ENCODE measurements at regions not wholly inside any gene's neighbourhood (a gene's known extent, or its start where the extent isn't known, plus 50 kb on each side); places are given as distances from the start of the nearest gene placed in this dataset.
"Not testable (repeated sequence)": the region's sequence is repeated elsewhere in the genome, so short reads cannot be mapped to it uniquely, and the experiment has no call there.

GRCh38 chr1:164101802-164102201, 457.2 kb upstream of the PBX1 start:
- Histone ChIP-seq H3K27me3 (ENCODE audit: control insufficient read depth in 1 of 2, insufficient read depth in 2 of 2, low read length in 2 of 2) (no peaks in the 10 kb centered on the region), H3K36me3 (ENCODE audit: insufficient read depth, low read length) (no peaks in the 10 kb centered on the region), H3K9me3 (ENCODE audit: low read length) (no peaks in the 10 kb centered on the region), H3K27ac (ENCODE audit: low read depth, low read length) (no peak overlapping the region), H3K4me3 (ENCODE audit: low read depth in 1 of 2, low read length in 2 of 2) (no peak overlapping the region), H3K4me1 (ENCODE audit: insufficient read depth, low read length) (no peaks in the 10 kb centered on the region), H3K9ac (ENCODE audit: low read length) (no peak overlapping the region)

GRCh38 chr1:164131949-164132348, 427.0 kb upstream of the PBX1 start:
- Histone ChIP-seq H3K36me3 (ENCODE audit: insufficient read depth, low read length) (no peaks in the 10 kb centered on the region), H3K4me1 (ENCODE audit: insufficient read depth, low read length) (no peaks in the 10 kb centered on the region), H3K9ac (ENCODE audit: low read length) (no peak overlapping the region), H3K27ac (ENCODE audit: low read depth, low read length) (no peak overlapping the region), H3K27me3 (ENCODE audit: control insufficient read depth in 1 of 2, insufficient read depth in 2 of 2, low read length in 2 of 2) (no peaks in the 10 kb centered on the region), H3K9me3 (ENCODE audit: low read length) (no peaks in the 10 kb centered on the region), H3K4me3 (ENCODE audit: low read depth in 1 of 2, low read length in 2 of 2) (no peak overlapping the region)

DNA sequence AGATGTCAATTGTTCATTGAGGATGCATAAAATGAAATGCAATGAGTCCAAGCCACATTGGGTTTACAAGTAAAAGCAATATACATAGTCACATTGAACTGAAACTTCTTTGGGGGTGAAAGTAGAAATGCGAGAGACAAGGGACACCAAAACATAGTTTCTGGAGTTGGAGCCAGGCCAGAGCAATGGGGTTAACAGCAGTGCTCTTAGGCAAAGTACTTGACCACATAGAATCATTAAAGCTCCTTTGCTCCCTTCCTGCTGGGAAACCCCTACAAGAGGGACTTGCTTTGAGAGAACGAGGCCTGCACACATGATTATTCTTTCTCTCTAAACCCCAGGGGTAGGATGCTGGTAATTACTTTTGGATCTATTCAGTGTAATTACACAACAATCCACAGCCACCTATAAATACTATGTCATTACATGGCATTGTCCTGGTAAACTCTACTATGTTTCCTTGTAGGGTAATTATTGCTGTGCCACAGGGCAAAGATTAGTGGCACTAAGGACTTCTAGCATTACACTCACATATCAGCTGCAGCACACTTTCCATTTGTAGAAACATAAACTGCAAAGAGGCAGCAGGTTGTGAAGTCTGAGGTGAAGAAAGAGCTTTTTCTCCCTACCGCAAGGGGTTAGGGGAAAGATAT, 421.6 kb upstream of the PBX1 start:
- H3K9ac ChIP-seq (ENCODE audit: low read length), result no peak overlapping the region

DNA sequence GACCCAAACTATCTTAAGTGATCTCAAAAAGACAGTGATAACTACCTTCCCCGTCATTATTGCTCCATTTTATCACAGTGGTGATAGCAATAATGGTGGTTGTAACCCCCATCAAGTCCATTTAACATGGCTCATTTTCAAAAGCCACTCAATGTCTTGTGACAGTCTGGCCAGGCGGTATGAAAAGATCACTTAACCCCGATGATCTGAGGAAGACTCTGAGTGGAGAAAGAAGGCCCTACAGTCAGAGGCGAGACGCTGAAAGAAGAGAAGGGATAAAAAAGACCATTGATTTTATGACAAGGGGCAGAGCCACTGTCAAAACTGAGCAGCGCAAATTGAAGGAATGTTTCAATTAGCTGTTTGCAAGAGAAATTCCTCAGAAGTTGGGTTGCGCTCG, 417.2 kb upstream of the PBX1 start:
- Histone ChIP-seq H3K27ac (ENCODE audit: low read depth, low read length) (no peak overlapping the region), H3K4me1 (ENCODE audit: insufficient read depth, low read length) (no peaks in the 10 kb centered on the region), H3K27me3 (ENCODE audit: control insufficient read depth in 1 of 2, insufficient read depth in 2 of 2, low read length in 2 of 2) (no peaks in the 10 kb centered on the region)

More for the DNA sequence above, 421.6 kb upstream of the PBX1 start:
- no peak overlapping the region for H3K27ac ChIP-seq (ENCODE audit: low read depth, low read length)
- no peaks in the 10 kb centered on the region for H3K9me3 ChIP-seq (ENCODE audit: low read length)
- no peaks in the 10 kb centered on the region for H3K36me3 ChIP-seq (ENCODE audit: insufficient read depth, low read length)
- H3K4me1 ChIP-seq (ENCODE audit: insufficient read depth, low read length), result no peaks in the 10 kb centered on the region
- no peak overlapping the region for H3K4me3 ChIP-seq (ENCODE audit: low read depth in 1 of 2, low read length in 2 of 2)
- H3K27me3 ChIP-seq (ENCODE audit: control insufficient read depth in 1 of 2, insufficient read depth in 2 of 2, low read length in 2 of 2), result no peaks in the 10 kb centered on the region

GRCh38 chr1:164154622-164155021, 404.4 kb upstream of the PBX1 start:
- Histone ChIP-seq H3K9ac (ENCODE audit: low read length) (no peak overlapping the region), H3K27ac (ENCODE audit: low read depth, low read length) (no peak overlapping the region), H3K36me3 (ENCODE audit: insufficient read depth, low read length) (no peaks in the 10 kb centered on the region), H3K4me3 (ENCODE audit: low read depth in 1 of 2, low read length in 2 of 2) (no peak overlapping the region), H3K9me3 (ENCODE audit: low read length) (peaks cover 5% of the 10 kb centered on the region), H3K4me1 (ENCODE audit: insufficient read depth, low read length) (no peaks in the 10 kb centered on the region), H3K27me3 (ENCODE audit: control insufficient read depth in 1 of 2, insufficient read depth in 2 of 2, low read length in 2 of 2) (no peaks in the 10 kb centered on the region)

More for the DNA sequence above, 417.2 kb upstream of the PBX1 start:
- H3K36me3 ChIP-seq (ENCODE audit: insufficient read depth, low read length), result no peaks in the 10 kb centered on the region
- no peak overlapping the region for H3K9ac ChIP-seq (ENCODE audit: low read length)
- no peaks in the 10 kb centered on the region for H3K9me3 ChIP-seq (ENCODE audit: low read length)
- H3K4me3 ChIP-seq (ENCODE audit: low read depth in 1 of 2, low read length in 2 of 2), result no peak overlapping the region

DNA sequence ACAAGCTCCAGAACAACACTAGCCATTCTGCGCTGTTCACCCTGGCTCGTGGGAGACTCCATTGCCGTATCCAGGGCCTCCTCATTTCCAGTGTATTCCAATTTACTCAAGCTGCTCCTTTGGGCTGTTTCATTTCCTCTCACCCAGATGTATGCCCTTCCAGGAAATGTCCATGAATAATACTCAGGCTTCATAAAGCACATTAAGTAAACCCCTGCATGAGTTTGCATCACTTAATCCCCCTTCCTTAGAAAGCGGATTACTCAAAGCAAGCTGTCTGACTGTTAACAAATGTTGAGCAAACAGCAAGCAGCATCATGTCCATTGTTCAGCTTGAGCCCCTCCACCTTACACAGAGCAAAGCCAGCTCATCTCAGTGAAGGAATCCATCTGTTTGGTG, 403.6 kb upstream of the PBX1 start:
- H3K9me3 ChIP-seq (ENCODE audit: low read length), result peaks cover 5% of the 10 kb centered on the region
- H3K27me3 ChIP-seq (ENCODE audit: control insufficient read depth in 1 of 2, insufficient read depth in 2 of 2, low read length in 2 of 2), result no peaks in the 10 kb centered on the region
- no peak overlapping the region for H3K4me3 ChIP-seq (ENCODE audit: low read depth in 1 of 2, low read length in 2 of 2)
- H3K36me3 ChIP-seq (ENCODE audit: insufficient read depth, low read length), result no peaks in the 10 kb centered on the region
- no peak overlapping the region for H3K27ac ChIP-seq (ENCODE audit: low read depth, low read length)
- no peak overlapping the region for H3K9ac ChIP-seq (ENCODE audit: low read length)
- H3K4me1 ChIP-seq (ENCODE audit: insufficient read depth, low read length), result no peaks in the 10 kb centered on the region

DNA sequence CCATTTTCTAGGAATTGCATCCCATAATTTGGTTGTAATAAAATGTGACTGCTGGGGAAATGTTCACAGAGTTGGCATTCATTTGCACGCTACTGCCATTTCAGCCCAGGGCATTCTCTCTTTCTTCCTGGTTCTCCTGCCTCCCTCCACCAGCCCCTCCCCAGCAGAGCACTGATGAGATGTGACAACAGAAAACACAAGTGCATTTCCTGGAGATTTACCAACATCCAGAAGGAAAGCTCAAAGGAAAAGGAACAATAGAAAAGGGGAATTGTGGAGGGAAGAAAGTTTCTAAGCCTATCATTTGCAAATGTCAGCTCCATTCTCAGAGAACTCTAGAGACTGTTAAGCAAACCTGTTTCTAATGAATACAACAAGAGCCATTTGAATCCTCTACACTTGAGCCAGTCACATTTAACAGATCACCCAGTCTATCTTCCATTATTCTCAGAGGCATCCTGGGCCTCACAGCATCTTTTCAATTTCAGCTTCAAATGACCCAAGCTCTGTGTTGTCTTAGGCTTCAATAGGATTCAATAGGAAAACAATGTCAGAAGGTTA, 395.6 kb upstream of the PBX1 start:
- Histone ChIP-seq H3K27me3 (ENCODE audit: control insufficient read depth in 1 of 2, insufficient read depth in 2 of 2, low read length in 2 of 2) (no peaks in the 10 kb centered on the region), H3K4me3 (ENCODE audit: low read depth in 1 of 2, low read length in 2 of 2) (no peak overlapping the region), H3K36me3 (ENCODE audit: insufficient read depth, low read length) (no peaks in the 10 kb centered on the region)

DNA sequence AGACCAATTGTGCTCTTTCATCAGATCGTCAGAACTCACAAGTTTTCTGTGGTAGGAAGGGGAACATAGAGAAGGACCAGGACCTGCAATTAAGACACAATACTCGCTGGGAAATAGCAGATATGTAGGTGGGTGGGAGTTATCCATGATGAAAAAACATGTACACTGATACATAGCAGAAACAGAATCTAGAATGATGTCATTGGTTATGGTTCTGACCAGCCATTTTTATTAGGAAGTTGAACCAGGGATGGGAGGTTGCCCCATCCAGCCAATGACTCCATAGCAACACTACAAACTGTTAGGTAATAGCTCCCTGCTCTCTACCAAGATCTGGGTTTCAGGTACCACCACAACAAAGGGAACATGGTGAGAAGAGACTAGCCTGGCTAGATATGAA, 393.5 kb upstream of the PBX1 start:
- no peaks in the 10 kb centered on the region for H3K27me3 ChIP-seq (ENCODE audit: control insufficient read depth in 1 of 2, insufficient read depth in 2 of 2, low read length in 2 of 2)
- no peaks in the 10 kb centered on the region for H3K36me3 ChIP-seq (ENCODE audit: insufficient read depth, low read length)
- H3K9ac ChIP-seq (ENCODE audit: low read length), result no peak overlapping the region
- no peaks in the 10 kb centered on the region for H3K4me1 ChIP-seq (ENCODE audit: insufficient read depth, low read length)
- no peak overlapping the region for H3K4me3 ChIP-seq (ENCODE audit: low read depth in 1 of 2, low read length in 2 of 2)
- no peaks in the 10 kb centered on the region for H3K9me3 ChIP-seq (ENCODE audit: low read length)
- no peak overlapping the region for H3K27ac ChIP-seq (ENCODE audit: low read depth, low read length)

More for the DNA sequence above, 395.6 kb upstream of the PBX1 start:
- peaks cover 5% of the 10 kb centered on the region for H3K9me3 ChIP-seq (ENCODE audit: low read length)
- no peaks in the 10 kb centered on the region for H3K4me1 ChIP-seq (ENCODE audit: insufficient read depth, low read length)
- H3K27ac ChIP-seq (ENCODE audit: low read depth, low read length), result no peak overlapping the region
- H3K9ac ChIP-seq (ENCODE audit: low read length), result no peak overlapping the region

DNA sequence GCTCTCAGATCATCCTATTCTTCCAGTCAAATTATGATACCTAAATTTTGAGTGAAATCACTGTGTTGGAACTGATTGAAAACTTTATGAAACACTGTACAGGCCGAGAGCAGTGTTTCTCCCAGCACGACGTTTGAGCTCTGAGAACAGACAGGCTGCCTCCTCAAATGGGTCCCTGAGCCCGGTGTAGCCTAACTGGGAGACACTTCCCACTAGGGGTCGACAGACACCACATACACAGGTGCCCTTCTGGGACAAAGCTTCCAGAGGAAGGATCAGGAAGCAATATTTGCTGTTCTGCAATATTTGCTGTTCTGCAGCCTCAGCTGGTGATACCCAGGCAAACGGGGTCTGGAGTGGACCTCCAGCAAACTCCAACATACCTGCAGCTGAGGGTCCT, 392.5 kb upstream of the PBX1 start:
- H3K4me1 ChIP-seq (ENCODE audit: insufficient read depth, low read length); H3K9me3 ChIP-seq (ENCODE audit: low read length); H3K36me3 ChIP-seq (ENCODE audit: insufficient read depth, low read length); H3K27ac ChIP-seq (ENCODE audit: low read depth, low read length); H3K4me3 ChIP-seq (ENCODE audit: low read depth in 1 of 2, low read length in 2 of 2); H3K9ac ChIP-seq (ENCODE audit: low read length); H3K27me3 ChIP-seq (ENCODE audit: control insufficient read depth in 1 of 2, insufficient read depth in 2 of 2, low read length in 2 of 2): not testable (repeated sequence)

DNA sequence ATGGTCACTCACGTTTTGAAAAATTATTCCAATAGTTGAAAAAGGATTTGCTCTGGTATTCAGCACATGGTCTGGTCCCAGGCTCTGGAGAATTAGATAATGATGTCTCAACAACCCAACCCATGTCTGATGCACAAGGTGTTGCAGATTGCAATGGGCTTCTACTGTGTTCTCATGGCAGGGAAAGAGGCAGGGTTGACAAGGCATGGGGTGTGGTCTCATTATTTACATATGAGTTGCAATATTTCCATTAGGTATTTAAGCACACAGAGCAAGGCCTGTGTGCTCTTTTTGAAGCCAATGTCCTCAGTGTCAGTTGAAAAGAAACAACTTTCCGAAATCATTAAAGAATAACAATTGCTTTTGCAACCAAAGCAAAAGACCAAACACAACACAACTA, 381.9 kb upstream of the PBX1 start:
- no peak overlapping the region for H3K27ac ChIP-seq (ENCODE audit: low read depth, low read length)
- H3K36me3 ChIP-seq (ENCODE audit: insufficient read depth, low read length), result no peaks in the 10 kb centered on the region
- H3K27me3 ChIP-seq (ENCODE audit: control insufficient read depth in 1 of 2, insufficient read depth in 2 of 2, low read length in 2 of 2), result no peaks in the 10 kb centered on the region
- H3K4me3 ChIP-seq (ENCODE audit: low read depth in 1 of 2, low read length in 2 of 2), result no peak overlapping the region
- H3K4me1 ChIP-seq (ENCODE audit: insufficient read depth, low read length), result peaks cover 11% of the 10 kb centered on the region
- no peak overlapping the region for H3K9ac ChIP-seq (ENCODE audit: low read length)
- no peaks in the 10 kb centered on the region for H3K9me3 ChIP-seq (ENCODE audit: low read length)

DNA sequence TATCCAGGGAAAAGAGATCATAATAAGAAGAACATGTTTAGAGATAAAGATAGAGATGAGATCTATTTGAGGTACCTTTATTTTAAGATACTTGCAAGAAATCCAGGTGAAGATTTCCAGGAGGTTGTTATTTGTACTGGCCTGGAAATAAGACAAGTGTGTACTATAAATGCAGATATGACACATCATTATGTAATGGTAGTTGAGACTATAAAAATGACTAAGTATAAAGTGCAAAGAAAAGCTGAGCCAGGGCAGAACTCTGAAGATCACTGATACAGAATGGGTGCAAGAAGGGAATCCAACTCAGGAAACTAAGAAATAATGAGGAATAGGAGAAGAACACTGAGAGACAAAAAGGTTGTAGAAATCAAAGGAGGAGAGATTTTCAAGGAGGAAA, 378.2 kb upstream of the PBX1 start:
- Histone ChIP-seq H3K27me3 (ENCODE audit: control insufficient read depth in 1 of 2, insufficient read depth in 2 of 2, low read length in 2 of 2) (no peaks in the 10 kb centered on the region), H3K4me3 (ENCODE audit: low read depth in 1 of 2, low read length in 2 of 2) (no peak overlapping the region), H3K9ac (ENCODE audit: low read length) (no peak overlapping the region)

More for the DNA sequence above, 378.2 kb upstream of the PBX1 start:
- Histone ChIP-seq H3K27ac (ENCODE audit: low read depth, low read length) (no peak overlapping the region), H3K36me3 (ENCODE audit: insufficient read depth, low read length) (no peaks in the 10 kb centered on the region), H3K9me3 (ENCODE audit: low read length) (no peaks in the 10 kb centered on the region), H3K4me1 (ENCODE audit: insufficient read depth, low read length) (peaks cover 3% of the 10 kb centered on the region)

Data from muscle layer of colon (tissue), 2 donors.